ENCODE measurements at regions not wholly inside any gene's neighbourhood (a gene's known extent, or its start where the extent isn't known, plus 50 kb on each side); places are given as distances from the start of the nearest gene placed in this dataset.

GRCh38 chr2:5839550-5839949 is 147.4 kb downstream of the SOX11 start:
- DNase-seq (ENCODE audit: low read depth, low spot score): no peak
- H3K27ac ChIP-seq: no peak overlapping the region

DNA sequence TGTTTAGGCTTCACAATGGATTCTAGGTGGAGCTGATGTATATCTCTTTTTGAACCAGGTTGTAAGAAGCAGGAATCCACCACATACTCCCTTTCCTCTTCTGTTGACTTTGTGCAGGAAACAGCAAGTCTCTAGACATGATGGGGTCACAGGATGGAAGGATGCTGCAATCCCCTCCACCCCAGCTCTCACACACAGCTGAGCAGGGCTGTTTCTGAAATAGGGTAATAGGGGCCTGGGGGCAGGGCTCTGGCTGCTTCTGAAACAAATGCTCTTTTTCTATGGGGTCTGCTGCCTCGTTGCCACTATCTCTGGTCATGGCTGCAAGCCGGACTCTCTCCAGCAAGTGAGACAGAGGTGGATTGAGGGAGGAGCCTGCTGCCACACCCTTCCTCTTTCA is 148.9 kb downstream of the SOX11 start:
- no peak overlapping the region for H3K27ac ChIP-seq
- no peak for DNase-seq (ENCODE audit: low read depth, low spot score)

DNA sequence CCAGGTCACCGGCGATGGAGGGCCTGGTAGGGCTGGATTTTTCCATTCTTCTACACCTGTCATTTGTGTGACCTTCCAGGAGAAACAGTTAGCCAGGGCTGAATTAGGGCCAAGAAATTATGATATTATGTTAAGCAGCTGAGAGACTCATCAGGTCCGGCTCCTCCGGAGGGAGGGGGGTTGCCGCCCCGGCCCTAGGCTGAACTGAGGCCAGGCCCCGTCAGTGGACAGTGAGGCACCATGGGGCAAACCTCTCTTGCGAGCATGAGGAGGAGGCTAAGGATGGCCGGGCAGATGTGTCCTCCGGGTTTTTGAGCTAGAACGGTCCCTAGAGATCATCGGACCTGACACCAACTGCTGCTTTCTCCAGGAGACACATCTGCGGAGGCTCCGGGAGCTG is 150.1 kb downstream of the SOX11 start:
- no peak overlapping the region for H3K27ac ChIP-seq
- no peak for DNase-seq (ENCODE audit: low read depth, low spot score)

- DNase-seq (ENCODE audit: low read depth, low spot score): no peak
Measured at GRCh38 chr2:5845798-5846330, 153.7 kb downstream of the SOX11 start.

GRCh38 chr2:5846881-5847280 is 154.7 kb downstream of the SOX11 start:
- H3K27ac ChIP-seq: no peak overlapping the region
- DNase-seq (ENCODE audit: low read depth, low spot score): no peak

More at GRCh38 chr2:5845798-5846330, 153.7 kb downstream of the SOX11 start:
- no peak overlapping the region for H3K27ac ChIP-seq

GRCh38 chr2:5849562-5849961 is 157.4 kb downstream of the SOX11 start:
- no peak for DNase-seq (ENCODE audit: low read depth, low spot score)
- no peak overlapping the region for H3K27ac ChIP-seq

GRCh38 chr2:5851410-5851809 is 159.2 kb downstream of the SOX11 start:
- H3K27ac ChIP-seq: no peak overlapping the region
- no peak for DNase-seq (ENCODE audit: low read depth, low spot score)

DNA sequence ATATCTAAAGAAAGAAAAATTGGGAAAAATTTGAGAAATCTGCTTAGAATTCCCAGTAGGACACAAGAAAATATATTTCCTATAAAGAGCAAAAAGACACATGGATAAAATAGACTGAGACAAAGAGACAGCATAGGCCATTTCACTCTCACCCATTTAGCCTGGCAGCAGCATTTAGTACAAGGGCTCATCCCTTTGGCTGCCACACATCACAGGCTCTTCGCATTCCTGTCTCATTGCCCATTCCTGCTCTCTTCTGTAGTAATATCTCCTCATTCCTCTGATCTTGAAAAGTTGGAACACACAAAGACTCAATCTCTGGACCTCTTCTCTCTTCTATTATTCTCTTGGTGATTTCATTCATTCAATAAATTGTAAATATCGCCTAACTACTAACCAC is 162.6 kb downstream of the SOX11 start:
- H3K27ac ChIP-seq: no peak overlapping the region
- DNase-seq (ENCODE audit: low read depth, low spot score): no peak

GRCh38 chr2:5867056-5867455 is 174.9 kb downstream of the SOX11 start:
- H3K27ac ChIP-seq: no peak overlapping the region
- DNase-seq (ENCODE audit: low read depth, low spot score): no peak

DNA sequence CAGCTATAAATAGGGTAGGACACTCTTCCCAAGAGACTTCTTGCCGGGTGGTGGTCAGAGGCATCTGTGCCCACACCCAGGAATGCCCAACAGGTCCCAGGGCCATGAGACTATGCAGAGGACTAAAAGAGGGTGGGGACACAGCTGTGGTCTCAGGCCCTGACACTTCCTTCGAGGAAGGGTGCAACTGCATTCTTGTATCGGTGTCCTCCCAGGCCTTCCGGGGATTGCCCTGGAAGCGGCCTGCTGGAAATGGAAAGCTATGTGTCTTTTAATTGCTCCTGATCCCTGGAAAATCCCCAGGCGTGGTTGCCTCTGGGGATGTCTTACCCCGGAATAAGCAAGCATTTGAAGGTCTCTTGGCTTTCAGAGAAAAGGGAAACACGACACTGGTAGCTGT is 176.7 kb downstream of the SOX11 start:
- no peak for DNase-seq (ENCODE audit: low read depth, low spot score)
- no peak overlapping the region for H3K27ac ChIP-seq

DNA sequence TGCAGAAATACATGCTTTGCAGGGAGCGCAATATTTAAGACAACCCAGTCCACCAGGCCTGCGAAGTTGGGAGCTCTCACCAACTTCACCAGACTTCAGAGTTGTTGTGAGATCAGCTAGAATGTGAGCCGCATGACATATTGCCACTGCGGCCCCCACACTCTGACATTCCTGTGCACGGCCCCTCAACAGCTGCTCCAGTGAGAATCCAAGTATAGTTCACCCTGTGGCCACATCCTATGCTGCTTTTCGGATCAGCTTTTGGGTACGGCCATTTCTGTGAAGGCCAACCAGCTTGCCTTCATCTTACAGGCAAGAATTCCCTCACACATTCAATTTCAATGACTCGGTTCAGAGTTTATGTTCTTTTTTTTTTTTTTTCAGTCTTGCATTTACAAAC is 177.8 kb downstream of the SOX11 start:
- no peak overlapping the region for H3K27ac ChIP-seq
- DNase-seq (ENCODE audit: low read depth, low spot score): no peak

DNA sequence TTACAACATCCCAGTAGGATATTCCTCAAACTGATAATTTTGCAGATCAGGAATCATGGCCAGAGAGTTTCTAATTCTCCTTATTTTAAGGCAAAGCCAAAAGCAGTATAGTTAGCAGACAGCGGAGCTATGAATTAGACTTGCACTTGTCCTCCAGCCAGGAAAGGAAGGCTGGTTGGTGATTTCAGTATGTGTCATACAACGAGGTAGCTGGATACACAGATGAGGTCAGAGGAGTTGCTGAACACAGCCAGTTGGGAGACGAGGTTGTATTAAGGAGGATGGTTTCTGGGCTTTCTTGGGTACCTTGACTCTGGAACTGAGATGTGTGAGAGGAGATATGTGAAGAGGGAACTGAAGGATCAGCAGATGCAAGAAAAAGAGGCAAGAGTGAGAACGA is 185.2 kb downstream of the SOX11 start:
- H3K27ac ChIP-seq: no peak overlapping the region

DNA sequence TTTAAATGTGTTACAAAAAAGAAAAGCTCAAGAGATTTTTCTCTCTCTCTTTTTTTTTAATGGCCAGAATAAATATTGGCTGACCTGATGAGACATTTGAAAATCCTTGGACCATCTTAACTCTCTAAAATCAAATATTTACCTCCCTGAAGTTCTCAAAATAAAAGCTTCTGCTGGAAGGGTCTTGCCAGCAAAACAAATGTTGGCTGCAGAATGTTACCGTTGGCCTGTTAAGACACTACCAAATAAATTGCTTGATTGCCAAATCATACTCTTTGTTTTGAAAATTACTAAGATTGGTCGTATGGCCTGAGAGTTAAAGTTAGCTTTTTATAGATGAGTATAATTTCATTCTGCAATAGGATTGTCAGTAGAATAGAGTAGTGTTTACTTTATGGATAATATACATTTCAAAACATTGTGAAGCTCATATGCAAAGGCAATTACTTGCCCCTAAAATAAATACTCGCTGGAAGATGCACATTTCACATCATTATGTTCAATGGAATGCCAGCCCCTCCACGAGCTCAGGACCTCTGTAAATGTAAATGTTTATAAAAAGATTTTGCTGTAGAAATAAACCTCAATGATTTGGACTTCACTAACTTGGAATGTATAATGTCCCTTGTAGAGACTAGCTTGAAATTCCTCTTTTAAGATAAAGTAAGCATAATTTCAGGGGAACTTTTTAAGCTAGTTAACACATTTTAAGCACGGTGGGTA is 193.4 kb downstream of the SOX11 start:
- no peak for DNase-seq (ENCODE audit: low read depth, low spot score)
- H3K27ac ChIP-seq: no peak overlapping the region

More for the DNA sequence above, 185.2 kb downstream of the SOX11 start:
- DNase-seq (ENCODE audit: low read depth, low spot score): no peak

GRCh38 chr2:5886462-5886861 is 194.3 kb downstream of the SOX11 start:
- no peak for DNase-seq (ENCODE audit: low read depth, low spot score)
- H3K27ac ChIP-seq: no peak overlapping the region

DNA sequence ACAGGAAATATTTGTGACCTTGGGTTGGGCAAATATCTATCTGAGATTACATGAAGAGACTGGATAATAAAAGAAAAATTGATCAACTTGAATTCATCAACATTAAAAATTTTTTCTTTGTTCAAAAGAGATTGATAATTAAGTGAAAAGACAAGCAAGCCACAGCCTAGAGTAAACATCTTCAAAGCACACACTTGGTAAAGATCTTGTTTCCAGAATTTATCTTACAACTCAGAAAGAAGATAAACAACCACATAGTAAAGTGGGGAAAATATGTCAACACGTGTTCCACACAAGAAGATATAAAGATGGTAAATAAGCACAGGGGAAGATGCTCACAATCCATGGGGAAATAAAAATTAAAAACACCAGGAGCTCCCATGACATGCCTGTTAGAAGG is 195.9 kb downstream of the SOX11 start:
- no peak for DNase-seq (ENCODE audit: low read depth, low spot score)
- H3K27ac ChIP-seq: no peak overlapping the region

GRCh38 chr2:5889519-5889918 is 197.3 kb downstream of the SOX11 start:
- DNase-seq (ENCODE audit: low read depth, low spot score): no peak

DNA sequence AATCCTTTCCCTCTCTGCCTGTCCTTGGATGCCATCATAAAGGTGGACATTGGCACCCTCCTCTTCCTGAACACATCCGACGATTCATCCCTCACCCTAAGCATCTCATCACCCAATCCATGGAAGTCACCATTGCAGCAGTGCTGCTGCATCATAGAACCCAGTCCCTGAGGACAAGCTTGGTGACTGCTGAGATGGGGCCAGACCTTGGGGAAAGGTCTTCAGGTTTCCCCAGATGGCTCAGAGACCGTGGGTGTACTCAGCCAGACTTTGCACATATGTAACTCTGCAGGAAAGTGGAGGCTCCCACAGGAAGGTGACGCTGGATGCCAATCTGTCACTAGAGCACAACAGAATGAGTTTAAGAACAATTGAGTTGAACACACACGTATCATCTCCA is 202.2 kb downstream of the SOX11 start:
- no peak for DNase-seq (ENCODE audit: low read depth, low spot score)

More at GRCh38 chr2:5889519-5889918, 197.3 kb downstream of the SOX11 start:
- H3K27ac ChIP-seq: no peak overlapping the region

GRCh38 chr2:5895284-5895683 is 203.1 kb downstream of the SOX11 start:
- H3K27ac ChIP-seq: no peak overlapping the region
- no peak for DNase-seq (ENCODE audit: low read depth, low spot score)

More for the DNA sequence above, 202.2 kb downstream of the SOX11 start:
- no peak overlapping the region for H3K27ac ChIP-seq

DNA sequence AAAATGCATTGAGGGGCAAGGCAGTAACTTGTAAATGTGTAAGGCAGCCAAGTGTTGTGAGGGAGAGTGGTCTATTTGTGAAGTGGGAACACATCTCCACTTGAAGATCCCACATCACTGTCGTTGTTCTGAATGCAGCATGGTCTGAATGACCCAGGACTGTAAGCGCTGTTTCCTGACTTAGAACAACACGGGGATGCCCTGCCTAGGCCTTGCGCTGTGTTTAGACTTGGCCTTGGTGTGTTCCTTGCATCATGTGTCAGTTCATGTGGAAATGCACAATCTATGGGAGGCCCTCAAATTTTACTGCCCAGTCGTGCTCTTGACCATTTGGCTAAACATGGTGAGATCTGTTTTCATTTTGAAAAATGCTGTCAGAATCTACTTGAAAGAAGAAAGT is 205.1 kb downstream of the SOX11 start:
- H3K27ac ChIP-seq: no peak overlapping the region
- DNase-seq (ENCODE audit: low read depth, low spot score): no peak

DNA sequence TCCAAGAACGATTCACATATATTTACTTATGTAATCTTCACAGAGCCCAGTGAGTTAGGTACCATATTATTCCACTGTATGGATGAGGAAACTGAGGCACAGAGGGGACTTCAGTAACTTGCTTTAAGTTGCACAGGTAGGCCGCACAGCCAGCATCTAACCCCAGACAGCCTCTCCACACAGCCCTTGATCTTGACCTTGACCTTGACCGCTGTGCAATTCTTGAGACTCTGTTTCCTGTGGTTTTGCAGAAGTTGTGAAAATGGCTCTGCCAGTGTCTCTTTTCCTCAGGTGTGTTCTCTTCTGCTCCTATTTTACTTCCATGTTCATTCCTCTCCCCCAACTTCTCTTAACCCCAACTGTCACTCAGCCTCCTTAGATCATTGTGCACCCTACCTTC is 206.5 kb downstream of the SOX11 start:
- H3K27ac ChIP-seq: no peak overlapping the region
- DNase-seq (ENCODE audit: low read depth, low spot score): no peak

DNA sequence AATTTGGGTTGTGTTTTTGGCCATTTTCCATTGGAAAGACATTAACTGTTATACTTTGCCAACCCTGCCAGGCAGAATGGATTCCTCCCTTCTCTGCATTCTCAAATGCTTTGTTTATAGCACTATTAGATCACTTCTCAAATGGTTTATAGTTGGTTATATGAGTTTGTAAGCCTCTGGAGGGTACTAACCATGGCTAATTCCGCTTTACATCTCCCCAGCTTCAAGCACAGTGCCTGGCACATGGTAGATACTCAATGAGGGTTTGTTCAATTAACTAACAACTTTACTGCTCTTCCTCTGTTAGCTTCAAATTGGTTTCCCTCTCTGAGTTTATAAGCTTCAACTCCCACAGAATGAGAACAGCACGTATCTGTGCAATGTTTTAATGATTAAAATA is 213.5 kb downstream of the SOX11 start:
- DNase-seq (ENCODE audit: low read depth, low spot score): no peak
- H3K27ac ChIP-seq: no peak overlapping the region

GRCh38 chr2:5908071-5908470 is 215.9 kb downstream of the SOX11 start:
- no peak for DNase-seq (ENCODE audit: low read depth, low spot score)
- H3K27ac ChIP-seq: no peak overlapping the region
